ENCODE measurements at regions not wholly inside any gene's neighbourhood (a gene's known extent, or its start where the extent isn't known, plus 50 kb on each side); places are given as distances from the start of the nearest gene placed in this dataset.

DNA sequence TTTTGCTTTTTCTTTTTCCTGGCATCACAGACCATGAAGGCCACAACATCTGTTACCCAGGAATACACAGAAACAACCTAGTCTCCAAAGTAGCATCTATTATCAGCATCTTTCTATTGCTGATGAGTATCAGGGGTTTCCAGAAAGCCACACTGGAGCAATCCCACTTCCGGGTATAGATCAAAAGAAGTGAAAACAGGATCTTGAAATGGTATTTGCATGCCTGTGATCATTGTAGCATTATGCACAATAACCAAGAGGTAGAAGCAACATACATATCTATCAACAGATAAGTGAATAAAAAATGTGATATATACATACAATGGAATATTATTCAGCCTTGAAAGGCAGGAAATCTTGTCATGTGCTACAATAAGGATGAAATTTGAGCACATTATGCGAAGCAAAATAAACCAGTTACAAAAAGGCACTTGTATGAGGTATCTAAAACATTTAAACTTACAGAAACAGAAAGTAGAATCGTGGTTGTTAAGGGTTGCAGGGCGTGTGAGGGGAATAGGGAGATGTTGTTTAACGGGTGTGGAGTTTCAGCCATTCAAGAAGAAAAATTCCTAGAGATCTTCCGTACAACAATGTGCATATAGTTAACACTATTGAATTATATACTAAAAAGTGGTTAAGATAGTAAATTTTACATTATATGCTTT is 115.1 kb downstream of the KCNE4 start:
- no peaks in the 10 kb centered on the region for H3K27me3 ChIP-seq (ENCODE audit: control insufficient read depth, extremely low read depth, insufficient read depth, low read length)
- no peak overlapping the region for H3K27ac ChIP-seq (ENCODE audit: control insufficient read depth, insufficient read depth, low read length)
- no peak for TF ChIP-seq EZH2 (IDR thresholded peaks at IDR 0.05; ENCODE audit: low read length)
- TF ChIP-seq, protein P1, sequence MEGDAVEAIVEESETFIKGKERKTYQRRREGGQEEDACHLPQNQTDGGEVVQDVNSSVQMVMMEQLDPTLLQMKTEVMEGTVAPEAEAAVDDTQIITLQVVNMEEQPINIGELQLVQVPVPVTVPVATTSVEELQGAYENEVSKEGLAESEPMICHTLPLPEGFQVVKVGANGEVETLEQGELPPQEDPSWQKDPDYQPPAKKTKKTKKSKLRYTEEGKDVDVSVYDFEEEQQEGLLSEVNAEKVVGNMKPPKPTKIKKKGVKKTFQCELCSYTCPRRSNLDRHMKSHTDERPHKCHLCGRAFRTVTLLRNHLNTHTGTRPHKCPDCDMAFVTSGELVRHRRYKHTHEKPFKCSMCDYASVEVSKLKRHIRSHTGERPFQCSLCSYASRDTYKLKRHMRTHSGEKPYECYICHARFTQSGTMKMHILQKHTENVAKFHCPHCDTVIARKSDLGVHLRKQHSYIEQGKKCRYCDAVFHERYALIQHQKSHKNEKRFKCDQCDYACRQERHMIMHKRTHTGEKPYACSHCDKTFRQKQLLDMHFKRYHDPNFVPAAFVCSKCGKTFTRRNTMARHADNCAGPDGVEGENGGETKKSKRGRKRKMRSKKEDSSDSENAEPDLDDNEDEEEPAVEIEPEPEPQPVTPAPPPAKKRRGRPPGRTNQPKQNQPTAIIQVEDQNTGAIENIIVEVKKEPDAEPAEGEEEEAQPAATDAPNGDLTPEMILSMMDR (optimal IDR thresholded peaks at IDR 0.05 in 1 of 3, IDR thresholded peaks at IDR 0.05 in 1 of 3, conservative IDR thresholded peaks at IDR 0.05 in 1 of 3; ENCODE audit: extremely low read depth in 1 of 3, insufficient read depth in 2 of 3, low read length in 3 of 3), result no peak
- H3K4me1 ChIP-seq (ENCODE audit: control insufficient read depth, extremely low read depth, insufficient read depth, low read length), result no peaks in the 10 kb centered on the region
- H2AFZ ChIP-seq (ENCODE audit: control insufficient read depth, low read length), result no peak overlapping the region
- H3K9me3 ChIP-seq (ENCODE audit: control insufficient read depth, low read depth, low read length), result no peaks in the 10 kb centered on the region
- no peaks in the 10 kb centered on the region for H4K20me1 ChIP-seq (ENCODE audit: control insufficient read depth, extremely low read depth, insufficient read depth, low read length)
- no peak for FAIRE-seq
- no peak for DNase-seq (ENCODE audit: low read depth, low spot score)
- dilution Hi-C loops (cut with MboI; ENCODE audit: extremely low pct_ligation_motif_present, low sequenced_read_pairs), result no loop called here
- H3K4me2 ChIP-seq (ENCODE audit: control insufficient read depth, extremely low read depth, insufficient read depth, low read depth, low read length), result no peak overlapping the region
- H3K9ac ChIP-seq (ENCODE audit: control insufficient read depth, extremely low read depth, insufficient read depth, low read length), result no peak overlapping the region
- H3K9me1 ChIP-seq (ENCODE audit: control insufficient read depth, extremely low read depth, insufficient read depth, low read length), result no peaks in the 10 kb centered on the region
- no peaks in the 10 kb centered on the region for H3K79me2 ChIP-seq (ENCODE audit: control insufficient read depth, insufficient read depth, low read length)
- no peaks in the 10 kb centered on the region for H3K36me3 ChIP-seq (ENCODE audit: control insufficient read depth in 2 of 2, extremely low read depth in 1 of 2, insufficient read depth in 2 of 2, low read length in 2 of 2)
- H3K4me3 ChIP-seq (ENCODE audit: control insufficient read depth in 2 of 3, extremely low read depth in 1 of 3, insufficient read depth in 2 of 3, low read depth in 1 of 3, low read length in 3 of 3), result no peak overlapping the region

DNA sequence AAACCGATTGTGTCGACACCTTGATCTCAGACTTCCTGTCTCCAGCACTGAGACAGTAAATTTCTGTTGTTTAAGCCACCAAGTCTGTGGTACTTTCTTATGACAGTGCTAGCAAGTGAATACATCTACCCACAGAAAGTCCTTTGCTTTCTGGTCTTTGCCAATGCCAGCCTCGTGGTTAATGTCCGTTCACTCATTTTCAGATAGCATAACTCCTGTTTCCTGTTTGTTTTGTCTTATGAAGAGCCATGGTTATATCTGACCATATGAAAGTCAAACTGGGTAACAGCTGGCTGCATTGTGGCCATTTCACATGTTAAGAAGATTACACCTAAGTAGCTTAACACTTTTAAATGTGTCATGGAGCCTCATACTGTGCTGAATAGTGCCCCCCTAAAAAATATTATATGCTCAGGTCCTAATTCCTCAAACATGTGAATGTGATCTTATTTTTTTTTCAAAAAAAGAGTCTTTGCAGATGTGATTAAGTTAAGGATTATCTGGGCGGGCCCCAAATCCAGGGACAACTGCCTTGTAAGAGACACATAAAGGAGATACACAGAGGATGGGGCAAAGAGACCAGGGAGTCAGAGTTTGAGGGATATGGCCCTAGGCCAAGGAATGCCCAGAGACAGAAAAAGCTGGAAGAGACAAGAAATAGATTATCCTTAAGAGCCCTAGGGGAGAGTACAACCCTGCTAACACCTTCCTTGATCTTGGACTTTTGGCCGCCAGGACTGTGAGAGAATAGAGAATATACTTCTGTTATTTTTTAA is 118.0 kb downstream of the KCNE4 start:
- dilution Hi-C loops (cut with MboI; ENCODE audit: extremely low pct_ligation_motif_present, low sequenced_read_pairs), result no loop called here
- FAIRE-seq (no peak), DNase-seq (ENCODE audit: low read depth, low spot score) (no peak)
- H3K9me1 ChIP-seq (ENCODE audit: control insufficient read depth, extremely low read depth, insufficient read depth, low read length), result no peaks in the 10 kb centered on the region
- H2AFZ ChIP-seq (ENCODE audit: control insufficient read depth, low read length), result no peak overlapping the region
- H3K79me2 ChIP-seq (ENCODE audit: control insufficient read depth, insufficient read depth, low read length), result no peaks in the 10 kb centered on the region
- H3K9ac ChIP-seq (ENCODE audit: control insufficient read depth, extremely low read depth, insufficient read depth, low read length), result no peak overlapping the region
- TF ChIP-seq EZH2 (IDR thresholded peaks at IDR 0.05; ENCODE audit: low read length), result no peak
- TF ChIP-seq, protein P1 (optimal IDR thresholded peaks at IDR 0.05 in 1 of 3, IDR thresholded peaks at IDR 0.05 in 1 of 3, conservative IDR thresholded peaks at IDR 0.05 in 1 of 3; ENCODE audit: extremely low read depth in 1 of 3, insufficient read depth in 2 of 3, low read length in 3 of 3), result no peak
- H3K27ac ChIP-seq (ENCODE audit: control insufficient read depth, insufficient read depth, low read length), result no peak overlapping the region
- H4K20me1 ChIP-seq (ENCODE audit: control insufficient read depth, extremely low read depth, insufficient read depth, low read length), result no peaks in the 10 kb centered on the region
- no peak overlapping the region for H3K4me3 ChIP-seq (ENCODE audit: control insufficient read depth in 2 of 3, extremely low read depth in 1 of 3, insufficient read depth in 2 of 3, low read depth in 1 of 3, low read length in 3 of 3)
- no peaks in the 10 kb centered on the region for H3K9me3 ChIP-seq (ENCODE audit: control insufficient read depth, low read depth, low read length)
- no peak overlapping the region for H3K4me2 ChIP-seq (ENCODE audit: control insufficient read depth, extremely low read depth, insufficient read depth, low read depth, low read length)
- no peaks in the 10 kb centered on the region for H3K27me3 ChIP-seq (ENCODE audit: control insufficient read depth, extremely low read depth, insufficient read depth, low read length)
- H3K36me3 ChIP-seq (ENCODE audit: control insufficient read depth in 2 of 2, extremely low read depth in 1 of 2, insufficient read depth in 2 of 2, low read length in 2 of 2), result no peaks in the 10 kb centered on the region
- no peaks in the 10 kb centered on the region for H3K4me1 ChIP-seq (ENCODE audit: control insufficient read depth, extremely low read depth, insufficient read depth, low read length)

Data from keratinocyte (primary cell).